ENCODE measurements at regions not wholly inside any gene's neighbourhood (a gene's known extent, or its start where the extent isn't known, plus 50 kb on each side); places are given as distances from the start of the nearest gene placed in this dataset.

- no peak overlapping the region for H2AFZ ChIP-seq (ENCODE audit: insufficient read depth, low read depth, low read length, poor library complexity, severe bottlenecking)
- no peak overlapping the region for H3K4me2 ChIP-seq (replicated peaks; ENCODE audit: extremely low read depth, low read length, poor library complexity, severe bottlenecking)
- H3K4me3 ChIP-seq (replicated peaks in 1 of 3; ENCODE audit: low read depth in 2 of 3, low read length in 3 of 3) = no peak overlapping the region
- no peaks in the 10 kb centered on the region for H3K36me3 Mint-ChIP-seq
- intact Hi-C loops (cut with micrococcal nuclease) = no loop called here
- H3K9me3 ChIP-seq (replicated peaks in 1 of 2; ENCODE audit: control insufficient read depth in 1 of 2, insufficient read depth in 1 of 2, low read length in 2 of 2) = peaks cover 0 to 6% of the 10 kb centered on the region in 2 donors
- WGBS (ENCODE audit: insufficient coverage) = no CpG with 5 or more reads among the region's 2 CpGs
- H3K27ac Mint-ChIP-seq = no peak overlapping the region
- H3K9ac ChIP-seq (ENCODE audit: insufficient read depth, low read length, poor library complexity, severe bottlenecking) = no peak overlapping the region
- no peaks in the 10 kb centered on the region for H3K36me3 ChIP-seq (replicated peaks in 1 of 2; ENCODE audit: control insufficient read depth in 1 of 2, insufficient read depth in 2 of 2, low read length in 2 of 2)
- H3K4me1 ChIP-seq (ENCODE audit: control insufficient read depth in 1 of 2, insufficient read depth in 2 of 2, low read length in 2 of 2) = no peaks in the 10 kb centered on the region
- no peaks in the 10 kb centered on the region for H3K27me3 ChIP-seq (ENCODE audit: control insufficient read depth in 2 of 2, insufficient read depth in 2 of 2, low read length in 2 of 2)
- no peak for DNase-seq
- TF ChIP-seq CTCF (IDR thresholded peaks at IDR 0.05) = no peak
- H3K4me3 Mint-ChIP-seq = no peak overlapping the region
- H3K27ac ChIP-seq (ENCODE audit: low read depth in 1 of 2, low read length in 2 of 2) = no peak overlapping the region
- H3K79me2 ChIP-seq (ENCODE audit: insufficient read depth, low read length) = no peaks in the 10 kb centered on the region
- H4K20me1 ChIP-seq (ENCODE audit: insufficient read depth, low read length) = no peaks in the 10 kb centered on the region
- H3K9me3 Mint-ChIP-seq = peaks cover 0 to 10% (median 0%) of the 10 kb centered on the region in 7 donors
- H3K4me1 Mint-ChIP-seq = no peaks in the 10 kb centered on the region
- H3K27me3 Mint-ChIP-seq (ENCODE audit: low read depth in 3 of 3) = no peaks in the 10 kb centered on the region
Observed at GRCh38 chr6:115411756-115412155, 648.9 kb downstream of the FRK start.

- Histone ChIP-seq H3K36me3 (replicated peaks in 1 of 2; ENCODE audit: control insufficient read depth in 1 of 2, insufficient read depth in 2 of 2, low read length in 2 of 2) (no peaks in the 10 kb centered on the region), H4K20me1 (ENCODE audit: insufficient read depth, low read length) (no peaks in the 10 kb centered on the region), H3K9me3 (replicated peaks in 1 of 2; ENCODE audit: control insufficient read depth in 1 of 2, insufficient read depth in 1 of 2, low read length in 2 of 2) (peaks cover 6 to 15% of the 10 kb centered on the region in 2 donors), H3K27me3 (ENCODE audit: control insufficient read depth in 2 of 2, insufficient read depth in 2 of 2, low read length in 2 of 2) (no peaks in the 10 kb centered on the region), H3K4me2 (replicated peaks; ENCODE audit: extremely low read depth, low read length, poor library complexity, severe bottlenecking) (no peak overlapping the region), H2AFZ (ENCODE audit: insufficient read depth, low read depth, low read length, poor library complexity, severe bottlenecking) (no peak overlapping the region), H3K79me2 (ENCODE audit: insufficient read depth, low read length) (no peaks in the 10 kb centered on the region), H3K9ac (ENCODE audit: insufficient read depth, low read length, poor library complexity, severe bottlenecking) (no peak overlapping the region), H3K27ac (ENCODE audit: low read depth in 1 of 2, low read length in 2 of 2) (no peak overlapping the region), H3K4me1 (ENCODE audit: control insufficient read depth in 1 of 2, insufficient read depth in 2 of 2, low read length in 2 of 2) (no peaks in the 10 kb centered on the region), H3K4me3 (replicated peaks in 1 of 3; ENCODE audit: low read depth in 2 of 3, low read length in 3 of 3) (no peak overlapping the region)
- H3K4me3 Mint-ChIP-seq = no peak overlapping the region
- no peaks in the 10 kb centered on the region for H3K4me1 Mint-ChIP-seq
- H3K27me3 Mint-ChIP-seq (ENCODE audit: low read depth in 3 of 3) = no peaks in the 10 kb centered on the region
- intact Hi-C loops (cut with micrococcal nuclease) = no loop called here
- H3K27ac Mint-ChIP-seq = no peak overlapping the region
- peaks cover 0 to 13% (median 3%) of the 10 kb centered on the region in 7 donors for H3K9me3 Mint-ChIP-seq
- WGBS (ENCODE audit: insufficient coverage) = no CpG with 5 or more reads among the region's 1 CpG
- no peak for DNase-seq
- TF ChIP-seq CTCF (IDR thresholded peaks at IDR 0.05) = no peak
- H3K36me3 Mint-ChIP-seq = no peaks in the 10 kb centered on the region
Observed at GRCh38 chr6:115404446-115404845, 656.2 kb downstream of the FRK start.
